Stomach (tissue), 8 donors: ENCODE measurements at regions not wholly inside any gene's neighbourhood (a gene's known extent, or its start where the extent isn't known, plus 50 kb on each side); places are given as distances from the start of the nearest gene placed in this dataset.

Source experiments
- DNase-seq, 2 donors: peaks; one replicate each; pipeline versions ENCODE4 v3.0.0 to v3.0.0-alpha.2; 2013 to 2019
- H3K27ac ChIP-seq, 5 donors: fragments of 200-600 bp in 4 of 5; sonication (generic) in 4 of 5; one replicate each; pipeline ENCODE4 v1.5.1; 2013 to 2019; ENCODE audit warnings: mild to moderate bottlenecking in 1 of 5, moderate library complexity in 1 of 5
- H3K27me3 ChIP-seq, 3 donors: fragments of 200-600 bp; sonication (generic); one replicate each; pipeline ENCODE4 v1.5.1; 2017 to 2019; ENCODE audit warnings: mixed run types in 1 of 3
- H3K36me3 ChIP-seq, 4 donors: fragments of 200-600 bp; sonication (generic); 1 replicate in 3 of 4; 2 replicates in 1 of 4; pipeline ENCODE4 v1.5.1; 2016 to 2019
- H3K4me1 ChIP-seq, 4 donors: fragments of 200-600 bp; sonication (generic); one replicate each; pipeline ENCODE4 v1.5.1; 2016 to 2019
- H3K4me3 ChIP-seq, 4 donors: fragments of 200-600 bp; sonication (generic) in 3 of 4; one replicate each; pipeline ENCODE4 v1.5.1; 2016 to 2019; ENCODE audit warnings: mild to moderate bottlenecking in 1 of 4
- H3K9me3 ChIP-seq, 4 donors: fragments of 200-600 bp; sonication (generic); one replicate each; pipeline ENCODE4 v1.5.1; 2016 to 2019
- EP300 ChIP-seq: sonication (generic); formaldehyde crosslinking; IDR thresholded peaks from one replicate; pipeline ENCODE4 v1.6.1; 2017; ENCODE audit warnings: antibody characterized with exemption
- POLR2A ChIP-seq, 4 donors: fragments of 450-650 bp; IDR thresholded peaks; one replicate each; pipeline ENCODE4 v1.6.1; 2016; ENCODE audit warnings: antibody characterized with exemption in 4 of 4, control low read depth in 2 of 4, mild to moderate bottlenecking in 1 of 4, moderate library complexity in 1 of 4
- POLR2AphosphoS5 ChIP-seq, 3 donors: sonication (generic); formaldehyde crosslinking; IDR thresholded peaks; one replicate each; pipeline ENCODE4 v1.6.1; 2016; ENCODE audit warnings: antibody characterized with exemption in 3 of 3
- WGBS, 5 donors: extraction: QIAGEN DNeasy Blood & Tissue Kit in 3 of 5; methylation state at CpG; one replicate each; pipeline versions ENCODE4 v1.1.5 to v1.1.7; 2013 to 2018; 5-methylcytosine and 5-hydroxymethylcytosine counted together
- intact Hi-C: fragments of 100-400 bp; cut with DNase I; formaldehyde crosslinking; loops from one replicate; pipeline ENCODE4 v1.15.1; 2023; ENCODE audit warnings: low total_unique reads
- TF ChIP-seq, protein P1 (sequence below), 7 experiments: fragments of 450-650 bp in 4 of 7; fragments of 200-600 bp in 3 of 7; sonication (generic) in 3 of 7; IDR thresholded peaks; one replicate each; pipeline ENCODE4 v1.5.1; 2016 to 2019; ENCODE audit warnings: antibody characterized with exemption in 7 of 7, control low read depth in 2 of 7, mild to moderate bottlenecking in 1 of 7
- donor health status: healthy with polysubstance abuse.
- donor health status: Bipolar disorder and iron deficiency.
- donor health status: healthy.

DNA sequence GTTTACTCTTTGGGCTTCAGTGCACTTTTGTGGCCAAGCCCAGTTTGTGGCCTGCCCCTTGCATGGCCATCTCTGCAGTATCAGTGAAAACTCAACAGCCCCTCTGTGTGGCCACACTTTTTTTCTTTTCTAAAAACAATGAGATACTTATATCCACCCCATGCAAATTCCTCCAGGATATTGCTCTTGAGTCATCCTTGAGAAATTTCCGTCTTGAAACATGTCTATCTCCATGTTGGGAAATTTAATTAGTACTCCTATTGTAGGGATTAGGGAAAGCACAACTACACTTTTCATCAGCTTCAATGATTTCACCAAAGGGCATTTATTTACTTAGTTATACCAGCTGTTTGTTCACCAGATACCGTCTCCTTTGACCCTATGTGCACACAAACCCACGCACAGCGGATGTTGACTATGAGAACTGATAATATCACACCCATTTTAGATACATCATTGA lies 993.1 kb downstream of the TSN start:
- peak in 1 of 2 donors; percentile 35 for DNase-seq
- Histone ChIP-seq H3K9me3 (no peaks in the 10 kb centered on the region), H3K4me1 (peaks cover 0 to 4% (median 0%) of the 10 kb centered on the region in 4 donors), H3K27me3 (no peaks in the 10 kb centered on the region), H3K27ac (no peak overlapping the region), H3K36me3 (no peaks in the 10 kb centered on the region), H3K4me3 (no peak overlapping the region)
- WGBS, 5 donors = 29 to 54% (median 35%) methylated on average over 4 of the region's 4 CpGs
- intact Hi-C loops = no loop called here
- TF ChIP-seq POLR2A (IDR thresholded peaks at IDR 0.05) (no peak), POLR2AphosphoS5 (IDR thresholded peaks at IDR 0.05) (no peak), EP300 (no peak)
- TF ChIP-seq, protein P1, sequence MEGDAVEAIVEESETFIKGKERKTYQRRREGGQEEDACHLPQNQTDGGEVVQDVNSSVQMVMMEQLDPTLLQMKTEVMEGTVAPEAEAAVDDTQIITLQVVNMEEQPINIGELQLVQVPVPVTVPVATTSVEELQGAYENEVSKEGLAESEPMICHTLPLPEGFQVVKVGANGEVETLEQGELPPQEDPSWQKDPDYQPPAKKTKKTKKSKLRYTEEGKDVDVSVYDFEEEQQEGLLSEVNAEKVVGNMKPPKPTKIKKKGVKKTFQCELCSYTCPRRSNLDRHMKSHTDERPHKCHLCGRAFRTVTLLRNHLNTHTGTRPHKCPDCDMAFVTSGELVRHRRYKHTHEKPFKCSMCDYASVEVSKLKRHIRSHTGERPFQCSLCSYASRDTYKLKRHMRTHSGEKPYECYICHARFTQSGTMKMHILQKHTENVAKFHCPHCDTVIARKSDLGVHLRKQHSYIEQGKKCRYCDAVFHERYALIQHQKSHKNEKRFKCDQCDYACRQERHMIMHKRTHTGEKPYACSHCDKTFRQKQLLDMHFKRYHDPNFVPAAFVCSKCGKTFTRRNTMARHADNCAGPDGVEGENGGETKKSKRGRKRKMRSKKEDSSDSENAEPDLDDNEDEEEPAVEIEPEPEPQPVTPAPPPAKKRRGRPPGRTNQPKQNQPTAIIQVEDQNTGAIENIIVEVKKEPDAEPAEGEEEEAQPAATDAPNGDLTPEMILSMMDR (IDR thresholded peaks at IDR 0.05) = no peak

DNA sequence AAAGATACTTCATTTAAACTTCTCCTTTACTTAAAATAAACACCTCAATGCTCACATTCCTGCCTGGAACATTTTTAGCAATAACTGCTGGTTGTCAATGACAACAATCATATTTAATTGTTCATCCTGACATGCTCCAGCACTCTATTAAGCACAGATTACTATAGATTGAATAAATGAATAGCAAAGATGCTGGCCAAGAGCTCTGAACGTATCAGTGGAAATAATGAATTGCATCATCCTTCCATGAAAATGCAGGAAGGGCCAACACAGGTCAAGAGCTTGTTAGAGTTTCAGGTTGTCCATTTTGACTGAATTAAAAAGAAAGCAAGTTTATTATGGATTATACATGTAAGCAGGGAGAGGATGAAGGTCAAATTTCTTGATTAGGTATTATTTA lies 994.0 kb downstream of the TSN start:
- no peak for DNase-seq
- 29 to 50% (median 33%) methylated on average over 1 of the region's 1 CpG for WGBS, 5 donors
- intact Hi-C loops = no loop called here
- no peaks in the 10 kb centered on the region for H3K9me3 ChIP-seq
- TF ChIP-seq, protein P1 (IDR thresholded peaks at IDR 0.05) = no peak
- TF ChIP-seq POLR2A (IDR thresholded peaks at IDR 0.05) (no peak), EP300 (no peak), POLR2AphosphoS5 (IDR thresholded peaks at IDR 0.05) (no peak)
- H3K27ac ChIP-seq = no peak overlapping the region
- peaks cover 0 to 4% (median 0%) of the 10 kb centered on the region in 4 donors for H3K4me1 ChIP-seq
- no peak overlapping the region for H3K4me3 ChIP-seq
- no peaks in the 10 kb centered on the region for H3K36me3 ChIP-seq
- no peaks in the 10 kb centered on the region for H3K27me3 ChIP-seq

DNA sequence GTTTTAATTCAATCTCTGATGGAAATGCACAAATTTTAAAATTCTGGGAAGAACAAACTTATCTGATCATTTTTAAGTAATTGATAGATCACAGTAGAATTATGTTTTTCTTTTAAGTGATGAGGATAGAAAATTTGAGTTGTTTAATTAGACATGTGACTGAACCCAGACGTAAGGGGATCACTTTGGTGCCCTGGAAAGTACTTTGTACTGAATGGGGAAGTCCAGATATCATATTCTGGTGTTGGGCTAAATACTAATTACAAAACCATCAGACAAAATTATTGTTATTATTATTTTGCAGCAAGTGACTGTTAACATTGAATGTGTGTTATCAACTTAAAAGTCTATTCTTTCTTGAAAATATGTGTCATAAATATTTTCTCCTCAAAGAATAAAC lies 994.6 kb downstream of the TSN start:
- Histone ChIP-seq H3K27me3 (no peaks in the 10 kb centered on the region), H3K4me1 (peaks cover 0 to 4% (median 0%) of the 10 kb centered on the region in 4 donors), H3K36me3 (no peaks in the 10 kb centered on the region), H3K27ac (no peak overlapping the region), H3K9me3 (no peaks in the 10 kb centered on the region), H3K4me3 (no peak overlapping the region)
- DNase-seq = no peak
- TF ChIP-seq EP300 (no peak), POLR2A (IDR thresholded peaks at IDR 0.05) (no peak), POLR2AphosphoS5 (IDR thresholded peaks at IDR 0.05) (no peak)
- TF ChIP-seq, protein P1 (IDR thresholded peaks at IDR 0.05) = no peak
- intact Hi-C loops = no loop called here
- WGBS, 5 donors = 76 to 84% (median 82%) methylated on average over 1 of the region's 1 CpG

DNA sequence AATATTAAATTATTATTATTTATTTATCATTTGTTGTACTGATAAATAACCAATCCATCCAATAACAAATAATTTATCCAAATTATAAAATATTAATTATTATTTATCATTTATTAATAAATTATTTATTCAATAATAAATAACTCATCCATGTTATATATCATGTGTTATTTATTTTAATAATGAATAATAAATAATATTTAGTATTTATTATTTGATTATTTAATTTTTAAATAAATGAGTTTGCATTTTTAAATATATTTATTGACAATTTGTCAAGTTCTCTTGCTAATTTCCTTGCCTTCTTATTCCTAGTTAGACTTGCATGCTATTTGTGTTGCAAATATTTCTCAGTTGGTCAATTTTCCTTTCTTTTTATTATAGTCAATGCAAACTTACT lies 995.4 kb downstream of the TSN start:
- Histone ChIP-seq H3K27me3 (no peaks in the 10 kb centered on the region), H3K4me3 (no peak overlapping the region), H3K4me1 (peaks cover 0 to 4% (median 0%) of the 10 kb centered on the region in 4 donors), H3K9me3 (no peaks in the 10 kb centered on the region), H3K27ac (no peak overlapping the region), H3K36me3 (no peaks in the 10 kb centered on the region)
- intact Hi-C loops = no loop called here
- no peak for TF ChIP-seq EP300
- TF ChIP-seq, protein P1 (IDR thresholded peaks at IDR 0.05) = no peak
- no peak for TF ChIP-seq POLR2A (IDR thresholded peaks at IDR 0.05)
- no peak for TF ChIP-seq POLR2AphosphoS5 (IDR thresholded peaks at IDR 0.05)
- no peak for DNase-seq
